Mesenchymal stem cell (in vitro differentiated cells and primary cell): ENCODE measurements at regions not wholly inside any gene's neighbourhood (a gene's known extent, or its start where the extent isn't known, plus 50 kb on each side); places are given as distances from the start of the nearest gene placed in this dataset.

Source experiments
- DNase-seq: peaks from one replicate; pipeline ENCODE4 v3.0.0-alpha.2; 2013
- H2AFZ ChIP-seq: one replicate; pipeline ENCODE4 v1.6.1; 2013; ENCODE audit warnings: low read depth, mild to moderate bottlenecking, control low read depth, inconsistent platforms, low read length, moderate library complexity
- H2AK5ac ChIP-seq: 2 replicates; pipeline ENCODE4 v1.6.1; 2013; ENCODE audit warnings: low read length, moderate library complexity, mild to moderate bottlenecking, inconsistent platforms; ENCODE audit not compliant: severe bottlenecking
- H2BK120ac ChIP-seq: one replicate; pipeline ENCODE4 v1.6.1; 2013; ENCODE audit warnings: low read depth, mild to moderate bottlenecking, inconsistent platforms, low read length, moderate library complexity
- H2BK12ac ChIP-seq, 2 experiments: one replicate each; pipeline ENCODE4 v1.6.1; 2013; ENCODE audit warnings: inconsistent platforms in 2 of 2, low read length in 2 of 2, mild to moderate bottlenecking in 2 of 2, moderate library complexity in 2 of 2, control low read depth in 1 of 2
- H2BK15ac ChIP-seq: one replicate; pipeline ENCODE4 v1.6.1; 2013; ENCODE audit warnings: mild to moderate bottlenecking, low read depth, inconsistent platforms; ENCODE audit not compliant: poor library complexity, severe bottlenecking
- H2BK5ac ChIP-seq: 2 replicates; pipeline ENCODE4 v1.6.1; 2013; ENCODE audit warnings: low read depth, mild to moderate bottlenecking, low read length, control low read depth, inconsistent platforms; ENCODE audit not compliant: poor library complexity, severe bottlenecking
- H3K14ac ChIP-seq, 2 experiments: one replicate each; pipeline ENCODE4 v1.6.1; 2013; ENCODE audit warnings: inconsistent platforms in 2 of 2, low read length in 2 of 2, control low read depth in 1 of 2, mild to moderate bottlenecking in 1 of 2, moderate library complexity in 1 of 2
- H3K18ac ChIP-seq, 2 experiments: one replicate each; pipeline ENCODE4 v1.6.1; 2013; ENCODE audit warnings: inconsistent platforms in 2 of 2, low read length in 2 of 2, control low read depth in 1 of 2, low read depth in 1 of 2, mild to moderate bottlenecking in 1 of 2
- H3K23ac ChIP-seq, 2 experiments: one replicate each; pipeline ENCODE4 v1.6.1; 2013; ENCODE audit warnings: inconsistent platforms in 2 of 2, low read length in 2 of 2, mild to moderate bottlenecking in 2 of 2, moderate library complexity in 2 of 2, control low read depth in 1 of 2
- H3K27ac ChIP-seq: 2 replicates; pipeline ENCODE4 v1.5.1; 2013; ENCODE audit warnings: mild to moderate bottlenecking, moderate library complexity, low read length, control low read depth, inconsistent platforms; ENCODE audit not compliant: poor library complexity, severe bottlenecking
- H3K27me3 ChIP-seq, 2 experiments: 2 replicates each; pipeline versions ENCODE4 v1.6.1 to v1.7.0; 2013; ENCODE audit warnings: low read length in 2 of 2, mild to moderate bottlenecking in 2 of 2, moderate library complexity in 2 of 2, control low read depth in 1 of 2, inconsistent platforms in 1 of 2; ENCODE audit not compliant: control insufficient read depth in 1 of 2, insufficient read depth in 1 of 2
- H3K36me3 ChIP-seq, 2 experiments: 2 replicates each; pipeline versions ENCODE4 v1.6.1 to v1.7.0; 2013; ENCODE audit warnings: low read length in 2 of 2, control low read depth in 1 of 2, inconsistent platforms in 1 of 2, low read depth in 1 of 2, mild to moderate bottlenecking in 1 of 2; ENCODE audit not compliant: insufficient read depth in 2 of 2, control insufficient read depth in 1 of 2
- H3K4ac ChIP-seq, 2 experiments: one replicate each; pipeline ENCODE4 v1.6.1; 2013; ENCODE audit warnings: inconsistent platforms in 2 of 2, low read length in 2 of 2, mild to moderate bottlenecking in 2 of 2, moderate library complexity in 2 of 2, control low read depth in 1 of 2, low read depth in 1 of 2
- H3K4me1 ChIP-seq: 2 replicates; pipeline ENCODE4 v1.6.1; 2013; ENCODE audit warnings: low read depth, low read length, control low read depth; ENCODE audit not compliant: control insufficient read depth, insufficient read depth
- H3K4me2 ChIP-seq: 2 replicates; pipeline ENCODE4 v1.6.1; 2013; ENCODE audit warnings: low read length, mild to moderate bottlenecking, inconsistent platforms; ENCODE audit not compliant: poor library complexity, severe bottlenecking
- H3K4me3 ChIP-seq, 2 experiments: 2 replicates each; pipeline versions ENCODE4 v1.5.1 to v1.7.0; 2013; ENCODE audit warnings: low read length in 2 of 2, mild to moderate bottlenecking in 2 of 2, control low read depth in 1 of 2, low read depth in 1 of 2; ENCODE audit not compliant: insufficient read depth in 1 of 2
- H3K79me1 ChIP-seq: replicated peaks from 2 replicates; pipeline ENCODE4 v1.6.1; 2013; ENCODE audit warnings: mild to moderate bottlenecking, control low read depth, low read length, inconsistent platforms; ENCODE audit not compliant: poor library complexity, severe bottlenecking
- H3K9ac ChIP-seq: 2 replicates; pipeline ENCODE4 v1.7.0; 2013; ENCODE audit warnings: mild to moderate bottlenecking, low read length, moderate library complexity
- H3K9me3 ChIP-seq: 2 replicates; pipeline ENCODE4 v1.7.0; 2013; ENCODE audit warnings: mild to moderate bottlenecking, low read length; ENCODE audit not compliant: control insufficient read depth
- H4K8ac ChIP-seq: one replicate; pipeline ENCODE4 v1.6.1; 2013; ENCODE audit warnings: inconsistent platforms, mild to moderate bottlenecking, low read length, moderate library complexity
- H4K91ac ChIP-seq: one replicate; pipeline ENCODE4 v1.6.1; 2013; ENCODE audit warnings: mild to moderate bottlenecking, low read length, inconsistent platforms
- WGBS: methylation state at CpG from one replicate; pipeline ENCODE4 v1.1.7; 2013; ENCODE audit warnings: mixed read lengths; 5-methylcytosine and 5-hydroxymethylcytosine counted together

DNA sequence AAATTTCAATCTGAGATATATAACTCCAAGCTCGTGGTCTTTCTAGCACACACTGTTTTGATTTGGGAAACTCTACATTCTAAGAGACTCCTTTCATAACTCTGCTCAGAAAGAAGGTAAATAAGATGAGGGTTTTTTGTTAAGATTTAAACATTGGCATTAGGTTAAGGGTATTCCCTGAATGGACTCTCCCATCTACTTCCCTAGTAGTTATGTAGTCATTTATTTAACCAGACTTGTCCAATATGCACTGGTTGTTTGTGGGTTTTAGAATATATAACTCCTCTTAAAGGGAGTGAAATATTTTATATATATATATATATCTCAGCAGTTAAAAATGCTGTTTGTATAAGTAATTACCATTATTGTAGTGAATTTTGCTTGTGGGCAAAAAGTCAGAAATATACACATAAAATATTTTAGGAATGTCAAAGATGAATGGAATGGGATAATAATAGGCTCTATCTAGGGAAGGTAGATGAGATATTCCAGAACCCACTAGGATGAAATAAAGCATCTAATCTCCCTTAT is 61.5 kb upstream of the WDR75 start:
- no peak overlapping the region for H2BK12ac ChIP-seq
- no peaks in the 10 kb centered on the region for H3K36me3 ChIP-seq
- 80% methylated on average over 1 of the region's 1 CpG for WGBS
- no peak overlapping the region for H4K8ac ChIP-seq
- no peak overlapping the region for H2BK5ac ChIP-seq
- no peak overlapping the region for H3K4me3 ChIP-seq
- H3K27me3 ChIP-seq: no peaks in the 10 kb centered on the region
- H3K14ac ChIP-seq: no peak overlapping the region
- no peak overlapping the region for H3K23ac ChIP-seq
- no peak overlapping the region for H2AFZ ChIP-seq
- H2AK5ac ChIP-seq: no peak overlapping the region
- peak overlapping the region; percentile 69 for H3K9ac ChIP-seq
- H3K4me1 ChIP-seq: peaks cover 1% of the 10 kb centered on the region
- H3K4me2 ChIP-seq: no peak overlapping the region
- H2BK120ac ChIP-seq: no peak overlapping the region
- H3K9me3 ChIP-seq: no peaks in the 10 kb centered on the region
- no peak overlapping the region for H3K4ac ChIP-seq
- H3K18ac ChIP-seq: no peak overlapping the region
- DNase-seq: no peak
- H4K91ac ChIP-seq: no peak overlapping the region
- H3K79me1 ChIP-seq: no peaks in the 10 kb centered on the region
- no peak overlapping the region for H2BK15ac ChIP-seq
- H3K27ac ChIP-seq: peak overlapping the region; percentile 88

DNA sequence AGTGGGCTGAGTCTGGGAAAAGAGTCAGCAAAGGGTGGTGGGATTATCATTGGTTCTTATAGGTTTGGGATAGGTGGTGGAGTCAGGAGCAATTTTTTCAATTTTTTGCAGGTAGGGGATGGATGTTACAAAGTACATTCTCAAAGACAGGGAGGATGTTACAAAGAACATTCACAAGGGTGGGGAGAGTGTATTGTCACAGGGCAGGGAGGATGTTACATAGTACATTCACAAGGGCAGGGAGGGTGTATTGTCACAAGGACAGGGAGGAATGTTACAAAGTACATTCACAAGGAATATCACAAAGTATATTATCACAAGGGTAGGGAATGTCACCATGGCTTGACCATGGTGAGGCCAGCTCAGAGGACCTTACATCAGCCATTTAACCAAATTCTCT is 58.6 kb upstream of the WDR75 start:
- H3K9me3 ChIP-seq: no peaks in the 10 kb centered on the region
- DNase-seq: no peak

DNA sequence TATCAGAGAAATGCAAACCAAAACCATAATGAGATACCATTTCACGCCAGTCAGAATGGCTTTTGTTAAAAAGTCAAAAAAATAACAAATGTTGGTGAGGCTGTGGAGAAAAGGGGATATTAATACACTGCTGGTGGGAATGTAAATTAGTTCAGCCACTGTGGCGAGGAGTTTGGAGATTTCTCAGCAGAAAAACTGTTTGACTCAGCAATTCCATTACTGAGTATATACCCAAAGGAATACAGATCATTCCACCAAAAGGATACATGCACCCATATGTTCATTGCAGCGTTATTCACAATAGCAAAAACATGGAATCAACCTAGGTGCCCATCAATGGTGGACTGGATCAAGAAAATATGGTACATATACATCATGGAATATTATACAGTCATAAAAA is 54.5 kb upstream of the WDR75 start:
- Histone ChIP-seq H3K36me3 (no peaks in the 10 kb centered on the region), H3K9me3 (no peaks in the 10 kb centered on the region), H2AFZ (no peak overlapping the region), H2BK12ac (no peak overlapping the region), H3K27me3 (no peaks in the 10 kb centered on the region), H4K8ac (no peak overlapping the region), H3K4ac (no peak overlapping the region), H3K14ac (no peak overlapping the region), H2BK5ac (no peak overlapping the region), H3K4me1 (no peaks in the 10 kb centered on the region), H3K4me2 (no peak overlapping the region), H2AK5ac (no peak overlapping the region), H3K4me3 (no peak overlapping the region), H2BK15ac (no peak overlapping the region), H4K91ac (no peak overlapping the region), H3K9ac (no peak overlapping the region), H3K23ac (no peak overlapping the region), H2BK120ac (no peak overlapping the region), H3K79me1 (no peaks in the 10 kb centered on the region), H3K18ac (no peak overlapping the region), H3K27ac (no peak overlapping the region)
- WGBS: 100% methylated on average over 2 of the region's 3 CpGs
- DNase-seq: no peak

More for the DNA sequence above, 58.6 kb upstream of the WDR75 start:
- peak overlapping the region in 1 of 2 experiments; percentile 34 for H2BK12ac ChIP-seq
- H2BK120ac ChIP-seq: no peak overlapping the region
- no peak overlapping the region for H3K4me2 ChIP-seq
- no peak overlapping the region for H4K8ac ChIP-seq
- H3K9ac ChIP-seq: no peak overlapping the region
- H3K4me3 ChIP-seq: no peak overlapping the region
- H3K27ac ChIP-seq: no peak overlapping the region
- no peak overlapping the region for H3K23ac ChIP-seq
- H3K14ac ChIP-seq: no peak overlapping the region
- no peaks in the 10 kb centered on the region for H3K4me1 ChIP-seq
- H3K36me3 ChIP-seq: no peaks in the 10 kb centered on the region
- H2AK5ac ChIP-seq: no peak overlapping the region
- peak overlapping the region in 1 of 2 experiments; percentile 30 for H3K4ac ChIP-seq
- no peak overlapping the region for H2BK15ac ChIP-seq
- H3K27me3 ChIP-seq: no peaks in the 10 kb centered on the region
- H2BK5ac ChIP-seq: no peak overlapping the region
- H4K91ac ChIP-seq: no peak overlapping the region
- H3K18ac ChIP-seq: peak overlapping the region in 1 of 2 experiments; percentile 3
- H2AFZ ChIP-seq: no peak overlapping the region
- no peaks in the 10 kb centered on the region for H3K79me1 ChIP-seq

DNA sequence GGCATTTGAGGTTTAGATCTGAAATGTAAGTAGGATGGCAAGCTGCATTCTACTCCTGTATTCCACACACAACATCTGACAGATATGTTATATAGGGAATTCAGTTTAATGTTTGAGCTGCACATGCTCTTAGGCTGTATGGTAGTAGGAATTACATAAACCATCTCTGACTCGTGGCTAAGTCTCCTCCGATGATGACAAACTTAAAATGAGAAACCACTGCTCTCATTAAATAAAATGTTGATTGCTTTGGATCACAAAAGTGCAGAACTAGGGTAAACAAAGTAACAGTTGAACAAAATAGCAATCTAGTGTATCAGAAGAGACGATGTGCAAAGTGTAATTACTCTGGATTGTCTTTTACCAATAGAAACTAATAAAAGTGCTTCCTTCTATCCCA is 50.1 kb upstream of the WDR75 start:
- H3K9ac ChIP-seq: no peak overlapping the region
- DNase-seq: no peak
- no CpG with 5 or more reads among the region's 3 CpGs for WGBS

More for the DNA sequence above, 50.1 kb upstream of the WDR75 start:
- Histone ChIP-seq H2AK5ac (no peak overlapping the region), H3K9me3 (no peaks in the 10 kb centered on the region), H2BK120ac (no peak overlapping the region), H4K91ac (no peak overlapping the region), H3K23ac (no peak overlapping the region), H3K14ac (no peak overlapping the region), H3K4me3 (no peak overlapping the region), H3K4me2 (no peak overlapping the region), H4K8ac (no peak overlapping the region), H3K79me1 (no peaks in the 10 kb centered on the region), H3K27me3 (no peaks in the 10 kb centered on the region), H2BK12ac (no peak overlapping the region), H3K18ac (no peak overlapping the region), H2BK15ac (no peak overlapping the region), H2BK5ac (no peak overlapping the region), H3K4ac (no peak overlapping the region), H2AFZ (no peak overlapping the region), H3K4me1 (no peaks in the 10 kb centered on the region), H3K27ac (no peak overlapping the region), H3K36me3 (no peaks in the 10 kb centered on the region)
